Left ventricle myocardium superior (tissue), 1 donor: ENCODE measurements at regions not wholly inside any gene's neighbourhood (a gene's known extent, or its start where the extent isn't known, plus 50 kb on each side); places are given as distances from the start of the nearest gene placed in this dataset.
"Not testable (repeated sequence)": the region's sequence is repeated elsewhere in the genome, so short reads cannot be mapped to it uniquely, and the experiment has no call there.

Source experiments
- ATAC-seq: fragments of 200-7000 bp; cut with Tn5 transposase; one replicate; pipeline ENCODE4 v1.9.1; 2020; ENCODE audit warnings: mild to moderate bottlenecking, moderate library complexity
- DNase-seq: peaks from one replicate; pipeline ENCODE4 v3.0.0-alpha.2; 2020
- intact Hi-C: fragments of 100-400 bp; cut with micrococcal nuclease; formaldehyde crosslinking; loops from one replicate; pipeline ENCODE4 v1.11.0; 2022
- donor health status: DM: no; HTN: yes; CAD: no; lungs with severe emphysema.

DNA sequence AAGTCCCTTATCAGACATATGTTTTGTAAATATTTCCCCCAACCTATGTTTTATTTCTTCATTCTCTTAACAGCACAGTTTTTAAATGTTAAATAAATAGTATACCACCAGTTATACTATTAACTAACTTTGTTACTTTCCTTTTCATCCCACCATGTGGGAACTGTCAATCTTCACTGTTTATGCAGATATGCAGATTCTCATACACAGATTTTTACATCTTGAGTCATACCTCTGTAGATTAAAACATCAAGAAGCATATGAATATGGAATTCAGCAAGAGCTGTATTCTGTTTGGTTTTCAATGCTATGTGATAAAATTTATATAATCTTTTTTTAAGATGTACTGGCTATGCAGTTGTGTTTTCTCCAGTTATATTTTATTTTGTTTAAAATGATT lies 566.3 kb downstream of the LIG4 start:
- intact Hi-C loops: loop anchor here (5.0 kb wide), 1 partner anchor 437 kb away; no protein-coding TSS in a partner anchor
- ATAC-seq: no peak
- no peak for DNase-seq

DNA sequence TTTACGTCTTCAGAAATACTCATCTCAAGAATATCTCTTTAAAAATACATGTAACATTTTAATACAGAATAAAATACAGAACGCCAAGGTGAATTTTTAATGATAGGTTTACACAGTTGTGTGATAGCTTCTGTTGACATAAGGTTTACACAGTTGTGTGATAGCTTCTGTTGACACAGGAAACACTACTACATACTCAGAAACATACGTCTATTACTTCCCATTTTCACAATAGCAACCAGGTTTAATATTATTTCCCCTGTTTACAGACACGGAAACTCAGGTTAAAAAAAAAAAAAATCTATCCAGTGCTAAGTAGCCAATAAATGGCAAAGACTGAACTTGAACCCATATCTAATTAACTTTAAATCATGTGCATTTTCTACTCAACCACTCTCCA lies 571.2 kb downstream of the LIG4 start:
- intact Hi-C loops: no loop called here
- ATAC-seq (no peak), DNase-seq (no peak)

DNA sequence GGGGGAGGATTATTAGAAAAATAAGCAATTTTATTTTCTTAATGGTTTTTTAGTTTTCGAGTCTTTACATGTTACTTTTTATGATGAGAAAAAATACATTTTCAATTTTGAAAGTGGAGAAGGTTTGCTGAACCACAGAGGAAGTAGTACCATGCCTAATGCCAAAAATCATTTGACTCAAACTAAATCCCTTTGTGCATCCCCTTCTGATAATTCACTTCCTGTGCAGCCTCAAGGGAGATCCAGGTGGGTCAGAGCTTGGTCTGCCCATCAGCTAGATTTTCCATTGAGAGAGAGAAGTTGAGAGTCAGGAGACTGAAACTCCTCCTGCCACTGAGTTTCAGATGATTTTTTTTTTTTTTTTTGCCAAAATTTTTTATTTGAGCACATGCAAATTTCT lies 571.7 kb downstream of the LIG4 start:
- ATAC-seq (no peak), DNase-seq (no peak)
- intact Hi-C loops: no loop called here

DNA sequence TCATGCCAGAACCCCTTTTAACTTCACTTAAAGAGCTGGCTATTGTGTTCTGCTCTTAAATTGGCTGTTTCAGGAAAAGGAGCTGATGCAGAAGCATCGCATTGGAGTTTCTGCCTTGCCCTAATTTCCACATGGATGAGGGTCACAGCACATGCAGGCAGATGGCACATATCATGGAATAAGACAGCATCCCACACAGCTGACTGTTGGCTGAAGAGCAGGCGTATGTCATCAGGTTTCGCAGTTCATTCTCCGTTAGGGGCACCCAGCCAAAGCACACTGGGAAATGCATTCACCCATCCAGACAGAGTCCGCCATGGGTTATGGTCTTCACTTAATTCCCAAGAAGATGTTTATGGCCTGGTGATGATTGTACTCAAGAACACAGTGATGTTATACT lies 572.5 kb downstream of the LIG4 start:
- DNase-seq: no peak
- ATAC-seq: no peak
- intact Hi-C loops: no loop called here

DNA sequence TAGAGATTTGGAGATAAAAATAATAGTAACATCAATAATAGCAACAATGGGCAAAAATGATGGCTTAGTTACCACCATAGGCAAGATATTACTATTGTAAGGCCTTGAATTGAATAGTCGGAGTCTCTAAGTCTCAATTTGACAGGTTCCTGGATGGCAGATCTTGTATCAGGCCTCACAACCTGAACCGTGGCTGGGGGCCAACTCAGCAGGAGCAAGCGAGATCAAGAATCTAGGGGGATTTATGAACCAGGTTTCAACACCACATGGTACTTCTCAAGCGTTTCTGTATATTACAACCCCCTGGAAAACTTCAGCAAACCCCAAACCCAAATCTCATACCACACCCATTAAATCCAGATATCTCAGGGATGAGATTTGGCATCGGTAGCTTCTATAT lies 573.8 kb downstream of the LIG4 start:
- intact Hi-C loops: no loop called here
- ATAC-seq: no peak
- DNase-seq: peak; percentile 16

DNA sequence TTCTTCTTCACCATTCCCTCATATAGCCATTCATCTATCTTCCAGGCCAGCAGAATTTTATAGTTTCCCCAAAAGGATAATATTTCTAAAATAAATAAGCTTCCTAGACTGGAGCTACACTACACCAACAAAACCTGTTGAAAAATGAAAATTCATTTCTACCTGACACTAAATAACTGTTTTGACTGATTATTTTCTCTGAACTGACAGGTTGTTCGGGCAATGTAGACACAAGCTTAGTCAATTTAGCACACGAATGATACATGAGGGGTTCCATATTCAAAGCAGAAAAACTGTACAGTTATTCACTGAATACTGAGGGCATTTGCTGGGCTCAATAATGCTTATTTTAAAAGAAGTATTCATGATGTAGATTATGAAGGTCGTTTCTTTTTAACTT lies 589.7 kb downstream of the LIG4 start:
- DNase-seq (no peak), ATAC-seq (no peak)
- intact Hi-C loops: no loop called here

DNA sequence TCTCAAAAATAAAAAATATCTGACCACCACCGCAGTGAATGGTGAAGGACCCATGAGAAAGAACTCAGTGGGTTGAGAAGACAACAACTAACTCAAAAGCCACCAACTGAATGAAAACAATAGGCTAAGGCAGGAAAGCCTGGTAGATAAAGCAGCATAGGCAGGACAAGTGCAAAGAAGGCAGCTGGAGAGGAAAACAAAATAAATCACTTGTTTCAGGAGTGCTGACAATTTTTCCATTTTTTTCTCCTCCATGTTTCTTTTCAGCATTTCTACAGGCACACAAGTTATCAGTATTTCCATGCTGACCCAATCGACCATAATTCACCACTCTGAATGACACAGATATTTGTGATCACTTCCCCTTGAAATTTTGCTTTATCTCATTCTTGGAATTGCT lies 597.8 kb downstream of the LIG4 start:
- no peak for DNase-seq
- intact Hi-C loops: no loop called here
- ATAC-seq: no peak

DNA sequence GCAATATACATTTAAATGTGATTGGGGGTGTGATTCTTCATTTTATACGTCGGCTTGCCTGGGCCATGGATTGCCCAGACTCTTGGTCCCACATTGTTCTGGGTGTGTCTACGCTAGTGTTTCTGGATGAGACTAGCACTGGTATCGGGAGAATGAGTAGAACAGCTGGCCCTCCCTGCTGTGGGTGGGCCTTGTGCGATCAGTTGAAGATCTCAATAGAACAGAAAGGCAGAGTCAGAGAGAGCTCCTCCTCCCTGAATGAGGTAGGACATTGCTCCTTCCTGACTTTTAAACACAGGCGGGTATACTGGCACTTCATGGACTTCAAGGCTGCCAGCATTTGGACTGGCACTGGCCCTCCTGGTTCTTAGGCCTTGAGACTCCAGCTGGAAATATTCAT lies 603.0 kb downstream of the LIG4 start:
- intact Hi-C loops: no loop called here
- ATAC-seq (no peak), DNase-seq (no peak)

DNA sequence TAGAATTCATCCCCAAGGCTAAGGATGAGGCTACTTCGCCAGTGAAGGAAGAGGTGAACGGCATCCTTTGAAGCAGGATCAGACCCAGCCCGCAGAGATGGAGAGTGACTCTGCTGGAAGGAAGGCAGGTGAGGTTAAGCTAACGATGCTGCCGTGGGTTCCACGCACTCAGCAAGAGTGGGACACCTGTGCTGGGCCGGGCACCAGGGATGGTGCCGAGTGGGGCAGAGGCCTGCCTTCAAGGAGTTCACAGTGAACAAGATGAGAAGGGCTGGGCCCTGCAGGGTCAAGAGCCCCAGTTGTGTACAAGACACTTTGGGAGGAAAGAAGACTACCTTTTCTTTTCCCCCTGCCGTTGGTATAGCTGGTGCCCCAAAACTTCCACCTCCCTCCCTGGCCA lies 606.6 kb downstream of the LIG4 start:
- intact Hi-C loops: no loop called here
- DNase-seq (no peak), ATAC-seq (no peak)

DNA sequence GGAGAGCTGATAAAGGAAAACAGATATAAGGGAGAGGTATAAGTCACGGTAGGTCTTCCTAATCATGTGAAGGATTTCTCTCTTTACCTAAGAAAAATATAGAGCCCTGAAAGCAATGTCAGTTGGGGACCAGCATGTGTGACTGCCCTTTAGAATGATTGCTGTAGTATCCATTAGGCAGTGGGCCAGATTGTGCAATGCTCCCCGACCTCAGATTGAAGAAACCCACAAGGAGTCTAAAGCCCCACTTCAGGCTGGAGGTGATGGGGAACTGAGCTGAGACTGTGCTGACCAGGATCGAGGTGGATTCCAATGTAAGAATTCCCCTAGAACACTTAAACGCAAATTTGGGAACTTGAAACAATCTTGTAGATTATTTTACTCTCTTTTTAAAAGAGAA lies 614.4 kb downstream of the LIG4 start:
- no peak for DNase-seq
- intact Hi-C loops: no loop called here
- ATAC-seq: no peak

DNA sequence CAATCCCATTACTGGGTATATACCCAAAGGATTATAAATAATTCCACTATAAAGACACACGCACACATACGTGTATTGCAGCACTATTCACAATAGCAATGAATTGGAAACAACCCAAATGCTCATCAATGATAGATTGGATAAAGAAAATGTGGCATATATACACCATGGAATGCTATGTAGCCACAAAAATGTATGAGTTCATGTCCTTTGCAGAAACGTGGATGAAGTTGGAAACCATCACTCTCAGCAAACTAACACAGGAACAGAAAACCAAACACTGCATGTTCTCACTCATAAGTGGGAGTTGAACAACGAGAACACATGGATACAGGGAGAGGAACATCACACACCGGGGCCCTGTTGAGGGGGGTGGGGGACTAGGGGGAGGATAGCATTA lies 619.0 kb downstream of the LIG4 start:
- DNase-seq, ATAC-seq, intact Hi-C loops: not testable (repeated sequence)

DNA sequence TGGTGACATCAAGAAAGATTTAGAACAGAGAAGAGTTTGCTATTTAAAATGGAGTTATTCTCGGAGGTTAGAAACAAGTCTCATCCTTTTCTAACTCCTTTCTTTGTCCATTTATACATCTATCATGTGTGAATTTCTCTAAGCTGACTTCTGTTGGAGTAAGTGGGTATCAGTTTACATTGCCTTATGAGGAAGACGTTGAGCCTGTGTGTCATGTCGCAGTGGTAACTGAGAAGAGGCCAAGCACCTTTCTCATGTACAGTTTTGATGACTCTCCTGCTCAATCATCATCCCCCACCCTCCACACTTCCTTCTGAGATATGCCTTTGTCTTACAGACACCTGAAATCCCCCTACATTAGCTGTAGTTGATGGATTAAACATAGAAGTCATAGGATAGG lies 624.8 kb downstream of the LIG4 start:
- DNase-seq: no peak
- intact Hi-C loops: no loop called here
- ATAC-seq: no peak

DNA sequence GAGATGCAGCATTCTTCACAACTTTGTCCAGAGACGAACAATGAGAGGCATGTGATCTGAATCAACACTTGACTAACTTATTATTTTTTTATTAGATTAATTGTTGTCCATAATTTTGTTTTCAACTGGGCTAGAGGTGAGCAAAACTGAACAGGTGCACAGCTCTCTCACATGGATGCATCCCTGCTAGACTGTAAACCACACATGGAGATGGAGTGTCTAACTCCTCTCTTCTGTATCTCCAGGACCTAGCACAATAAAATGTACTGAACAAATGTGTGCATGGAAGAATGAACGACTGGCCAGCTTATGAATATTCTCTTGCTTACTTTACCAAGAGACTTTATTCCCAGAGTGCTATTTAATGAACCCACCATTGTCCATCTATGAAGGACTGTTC lies 627.7 kb downstream of the LIG4 start:
- intact Hi-C loops: no loop called here
- DNase-seq: no peak
- ATAC-seq: no peak

DNA sequence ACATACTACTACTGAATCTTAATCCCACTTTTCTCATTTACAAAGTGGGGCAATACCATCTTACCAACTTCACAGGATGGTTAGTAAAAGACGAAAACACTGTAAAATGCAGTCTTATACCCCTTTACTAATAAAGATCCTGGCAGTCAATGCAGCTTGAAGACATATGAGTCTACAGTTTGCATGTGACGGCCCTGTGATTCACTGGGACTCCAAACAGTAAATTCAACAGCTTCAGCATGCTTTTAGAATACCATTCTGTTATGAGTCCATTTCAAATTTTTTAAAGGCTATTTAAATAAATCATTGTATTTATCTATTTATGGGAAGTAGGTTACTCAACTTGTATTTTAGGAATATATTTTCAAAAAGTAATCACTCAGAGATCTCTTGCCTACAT lies 629.1 kb downstream of the LIG4 start:
- DNase-seq: no peak
- intact Hi-C loops: no loop called here
- no peak for ATAC-seq

DNA sequence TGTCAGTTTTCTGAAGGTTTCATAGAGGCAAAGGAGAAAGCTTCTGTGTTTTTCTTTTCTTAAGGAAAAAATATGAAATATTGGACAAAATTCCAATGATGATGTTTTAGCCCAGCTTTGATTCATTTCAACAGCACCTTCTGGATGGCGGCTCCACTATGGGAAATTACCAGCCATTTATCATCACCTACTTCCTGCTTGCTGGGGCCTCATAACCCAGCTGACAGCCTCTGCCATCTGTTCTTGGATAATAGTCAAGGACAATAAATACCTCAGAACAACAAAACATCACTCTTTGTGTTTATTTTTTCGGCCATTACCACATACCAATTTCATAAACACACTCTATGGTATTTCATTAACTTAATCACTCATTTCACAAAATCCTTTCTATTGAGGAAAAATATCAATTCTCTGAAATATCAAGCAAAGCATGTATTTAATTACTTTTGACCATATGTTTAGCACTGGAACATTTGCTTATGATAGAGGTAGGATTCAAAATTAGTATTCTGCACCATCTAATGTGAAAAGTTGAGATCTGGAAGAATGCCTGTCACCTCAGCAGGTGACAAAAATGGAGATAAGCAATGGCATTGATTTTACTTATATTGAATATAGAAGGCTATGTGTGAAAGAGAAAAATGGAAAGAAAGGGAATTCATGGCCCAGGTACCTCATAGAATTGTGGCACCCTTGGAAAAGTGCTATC lies 629.7 kb downstream of the LIG4 start:
- no peak for ATAC-seq
- intact Hi-C loops: no loop called here
- no peak for DNase-seq

DNA sequence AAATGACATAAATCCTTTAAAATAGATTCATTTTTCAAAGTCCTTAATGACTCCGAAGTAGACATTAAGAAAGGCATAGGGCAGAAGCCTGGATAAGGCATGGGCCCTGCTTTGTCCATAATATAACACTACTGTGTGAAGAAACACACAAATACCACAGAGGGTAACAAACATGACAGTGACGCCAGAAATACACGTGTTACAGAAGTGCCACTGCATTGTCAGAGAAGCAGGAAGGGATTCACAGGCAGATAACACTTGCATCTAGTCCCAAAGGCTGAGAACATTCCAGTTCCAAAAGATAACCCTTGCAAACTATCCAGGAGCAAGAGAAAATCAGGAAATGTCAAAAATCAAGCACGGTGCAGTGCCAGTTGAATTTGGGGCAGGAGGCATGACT lies 633.2 kb downstream of the LIG4 start:
- ATAC-seq: no peak
- no peak for DNase-seq
- intact Hi-C loops: no loop called here

DNA sequence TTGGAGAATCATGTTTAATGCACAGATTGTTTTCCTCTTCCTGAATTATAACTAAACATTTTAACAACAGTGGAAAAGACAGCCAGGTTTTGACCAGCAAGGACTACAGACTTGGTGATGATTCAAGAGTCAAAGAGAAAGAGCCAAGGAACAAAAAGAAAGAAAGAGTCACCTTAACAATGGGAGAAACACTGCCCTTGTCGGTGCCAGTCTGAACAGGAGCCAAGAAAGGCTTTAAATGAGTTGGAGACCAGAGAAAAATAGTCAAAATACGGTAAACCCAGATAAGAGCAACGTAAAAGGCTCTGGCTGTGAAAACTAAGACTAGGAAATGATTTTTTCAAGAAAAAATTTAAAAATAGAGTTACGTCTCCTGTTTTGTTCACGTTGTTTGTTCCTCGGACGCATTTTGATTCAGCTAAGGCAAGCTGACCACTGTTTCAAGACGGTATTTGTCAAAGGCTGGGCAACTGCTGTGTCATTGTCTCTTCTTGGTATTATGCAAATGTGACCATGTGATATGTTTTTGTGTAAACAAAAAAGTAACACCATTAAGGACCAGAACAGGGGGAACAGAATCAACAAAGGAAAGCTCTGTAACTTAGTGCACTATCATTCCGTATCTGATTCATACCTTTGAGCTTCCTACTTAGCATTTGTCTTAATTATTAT lies 634.5 kb downstream of the LIG4 start:
- DNase-seq (no peak), ATAC-seq (no peak)
- intact Hi-C loops: no loop called here

DNA sequence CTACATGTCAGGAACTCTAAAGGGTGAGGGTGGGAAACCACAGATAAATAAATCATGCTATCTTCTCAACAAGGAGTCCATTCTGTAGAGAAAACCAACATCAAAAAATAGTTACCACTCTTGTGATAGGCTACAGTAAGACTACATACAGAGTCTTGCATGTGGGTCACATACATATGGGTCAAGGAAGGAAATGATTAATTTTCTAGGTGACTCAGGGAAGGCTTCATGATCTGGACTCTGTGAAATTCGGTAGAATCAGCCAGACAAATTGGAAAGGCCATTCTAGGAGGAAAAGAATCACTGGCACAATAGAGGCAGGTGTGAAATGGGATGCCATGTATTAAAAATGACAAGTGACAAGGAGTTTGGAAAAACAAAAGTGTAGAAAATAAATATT lies 638.9 kb downstream of the LIG4 start:
- ATAC-seq: no peak
- intact Hi-C loops: no loop called here

DNA sequence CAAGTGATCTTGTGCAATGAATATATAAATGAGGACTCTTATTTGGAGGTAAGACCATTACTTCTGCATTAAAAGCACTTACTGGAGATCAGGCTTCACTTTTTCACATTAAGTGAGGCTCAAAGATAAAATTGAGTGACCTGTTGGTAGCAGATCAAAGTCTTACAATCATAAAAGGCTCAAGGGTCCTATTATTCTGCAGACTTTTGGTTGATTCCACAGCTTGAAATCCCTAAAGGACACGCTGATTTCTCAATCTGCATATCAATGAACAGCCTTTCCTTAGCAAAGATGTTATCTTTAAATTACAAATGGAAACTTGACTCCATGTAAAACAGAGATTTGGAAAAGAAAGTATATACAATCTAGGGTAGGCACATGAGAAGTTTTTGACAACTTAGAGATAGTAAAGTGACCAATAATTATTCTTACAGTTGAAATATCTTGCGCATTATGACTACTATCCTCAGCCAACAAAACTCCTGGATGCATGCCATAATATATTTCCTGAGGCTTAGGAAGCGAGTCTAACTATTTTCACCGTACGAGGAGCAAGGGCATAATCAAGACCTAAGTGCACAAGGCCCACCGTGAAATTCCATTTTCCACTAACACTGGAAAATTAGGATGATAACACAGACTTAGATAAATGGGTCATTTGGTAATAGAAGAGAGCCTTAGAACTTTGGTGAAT lies 640.7 kb downstream of the LIG4 start:
- intact Hi-C loops: no loop called here
- no peak for ATAC-seq
- DNase-seq: no peak

More for the DNA sequence above, 638.9 kb downstream of the LIG4 start:
- no peak for DNase-seq

DNA sequence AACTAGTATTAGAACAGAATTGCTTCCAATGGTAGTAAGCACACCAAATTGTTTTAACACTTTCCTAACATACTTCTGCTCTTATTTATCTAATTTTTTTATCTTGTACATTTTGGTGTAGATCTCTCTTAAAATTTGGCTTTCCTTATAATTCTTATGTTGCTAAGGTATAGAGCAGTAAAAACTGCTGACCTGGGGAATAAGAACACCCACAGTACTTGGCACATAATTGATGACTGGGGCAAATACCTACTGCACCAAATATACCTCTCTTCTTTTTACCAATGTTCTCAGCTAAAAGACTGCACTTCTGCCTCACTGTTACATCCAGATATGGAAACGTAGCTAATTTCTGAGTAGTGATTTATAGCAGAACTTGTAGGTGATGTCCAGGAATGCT lies 642.2 kb downstream of the LIG4 start:
- no peak for DNase-seq
- intact Hi-C loops: no loop called here
- ATAC-seq: no peak

DNA sequence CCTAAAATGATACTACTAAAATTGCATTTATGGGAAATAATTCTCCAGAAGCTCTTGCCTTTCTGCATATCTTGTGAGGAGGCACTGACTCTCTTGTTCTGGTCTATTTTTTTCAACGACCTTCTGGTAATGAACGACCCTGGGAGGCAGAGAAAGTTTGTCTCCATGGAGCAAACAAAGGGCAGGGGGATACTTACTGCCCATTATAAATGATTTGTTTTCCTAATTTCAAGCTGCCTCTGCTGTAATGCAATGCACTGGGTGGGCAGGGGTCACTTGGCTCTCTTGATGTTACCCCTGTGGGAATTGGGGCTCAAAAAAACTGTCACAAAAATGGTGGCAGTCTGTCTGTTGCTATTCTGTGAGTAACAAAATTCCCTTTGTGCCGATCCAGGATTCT lies 643.2 kb downstream of the LIG4 start:
- DNase-seq (no peak), ATAC-seq (no peak)
- intact Hi-C loops: no loop called here
